Upper lobe of right lung (tissue), 1 donor: ENCODE measurements at regions not wholly inside any gene's neighbourhood (a gene's known extent, or its start where the extent isn't known, plus 50 kb on each side); places are given as distances from the start of the nearest gene placed in this dataset.
"Not testable (repeated sequence)": the region's sequence is repeated elsewhere in the genome, so short reads cannot be mapped to it uniquely, and the experiment has no call there.

Experiments used
- ATAC-seq: fragments of 200-7000 bp; cut with Tn5 transposase; one replicate; pipeline ENCODE4 v1.9.1; 2020; ENCODE audit warnings: mild to moderate bottlenecking, moderate library complexity
- DNase-seq: peaks from one replicate; pipeline ENCODE4 v3.0.0-alpha.2; 2020
- H3K27ac ChIP-seq: fragments of 200-600 bp; one replicate; pipeline ENCODE4 v1.8.0; 2022
- H3K27me3 ChIP-seq: fragments of 200-600 bp; one replicate; pipeline ENCODE4 v1.8.0; 2022; ENCODE audit warnings: mild to moderate bottlenecking
- H3K36me3 ChIP-seq: fragments of 200-600 bp; one replicate; pipeline ENCODE4 v1.8.0; 2022
- H3K4me1 ChIP-seq: fragments of 200-600 bp; one replicate; pipeline ENCODE4 v1.8.0; 2022
- H3K4me3 ChIP-seq: fragments of 200-600 bp; one replicate; pipeline ENCODE4 v1.8.0; 2022; ENCODE audit warnings: mild to moderate bottlenecking
- H3K9me3 ChIP-seq: fragments of 200-600 bp; one replicate; pipeline ENCODE4 v1.8.0; 2022
- intact Hi-C: fragments of 100-400 bp; cut with DNase I; formaldehyde crosslinking; loops from one replicate; pipeline ENCODE4 v1.11.0; 2022
- TF ChIP-seq, protein P1 (sequence below): fragments of 200-600 bp; IDR thresholded peaks from one replicate; pipeline ENCODE4 v1.8.0; 2022; ENCODE audit warnings: antibody characterized with exemption
- donor health status: DM: no; HTN: yes; CAD: no; lungs with severe emphysema.

DNA sequence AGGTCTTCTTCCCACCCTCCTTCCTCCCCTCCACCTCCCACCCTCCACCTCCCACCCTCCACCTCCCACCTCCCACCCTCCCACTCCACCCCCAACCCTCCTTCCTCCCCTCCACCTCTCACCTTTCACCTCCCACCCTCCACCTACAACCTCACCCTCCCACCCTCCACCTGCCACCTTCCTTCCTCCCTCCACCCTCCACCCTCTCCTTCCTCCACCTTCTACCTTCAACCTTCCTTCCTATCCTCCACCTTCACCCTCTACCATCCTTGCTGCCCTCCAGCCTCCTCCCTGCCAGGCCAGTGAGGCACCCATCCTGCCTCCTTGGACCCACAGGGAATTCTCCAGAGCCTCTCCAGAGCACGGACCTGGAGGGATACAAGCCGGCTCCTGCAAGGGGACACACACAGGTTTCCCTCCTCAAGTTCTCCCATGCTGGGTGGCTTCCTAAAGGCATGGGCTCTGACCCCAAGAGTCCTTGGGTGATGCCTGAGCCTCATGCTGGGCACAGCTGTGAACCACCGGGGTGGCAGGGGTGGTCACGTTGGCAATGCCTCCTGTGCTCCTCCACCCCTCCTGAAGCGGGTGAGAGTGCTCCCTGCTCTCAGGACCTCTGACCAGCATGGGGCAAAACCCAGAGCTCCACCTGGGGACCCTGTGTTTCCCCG lies 293.0 kb downstream of the NDUFA10 start:
- intact Hi-C loops, result no loop called here
- TF ChIP-seq, protein P1, sequence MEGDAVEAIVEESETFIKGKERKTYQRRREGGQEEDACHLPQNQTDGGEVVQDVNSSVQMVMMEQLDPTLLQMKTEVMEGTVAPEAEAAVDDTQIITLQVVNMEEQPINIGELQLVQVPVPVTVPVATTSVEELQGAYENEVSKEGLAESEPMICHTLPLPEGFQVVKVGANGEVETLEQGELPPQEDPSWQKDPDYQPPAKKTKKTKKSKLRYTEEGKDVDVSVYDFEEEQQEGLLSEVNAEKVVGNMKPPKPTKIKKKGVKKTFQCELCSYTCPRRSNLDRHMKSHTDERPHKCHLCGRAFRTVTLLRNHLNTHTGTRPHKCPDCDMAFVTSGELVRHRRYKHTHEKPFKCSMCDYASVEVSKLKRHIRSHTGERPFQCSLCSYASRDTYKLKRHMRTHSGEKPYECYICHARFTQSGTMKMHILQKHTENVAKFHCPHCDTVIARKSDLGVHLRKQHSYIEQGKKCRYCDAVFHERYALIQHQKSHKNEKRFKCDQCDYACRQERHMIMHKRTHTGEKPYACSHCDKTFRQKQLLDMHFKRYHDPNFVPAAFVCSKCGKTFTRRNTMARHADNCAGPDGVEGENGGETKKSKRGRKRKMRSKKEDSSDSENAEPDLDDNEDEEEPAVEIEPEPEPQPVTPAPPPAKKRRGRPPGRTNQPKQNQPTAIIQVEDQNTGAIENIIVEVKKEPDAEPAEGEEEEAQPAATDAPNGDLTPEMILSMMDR, result no peak

DNA sequence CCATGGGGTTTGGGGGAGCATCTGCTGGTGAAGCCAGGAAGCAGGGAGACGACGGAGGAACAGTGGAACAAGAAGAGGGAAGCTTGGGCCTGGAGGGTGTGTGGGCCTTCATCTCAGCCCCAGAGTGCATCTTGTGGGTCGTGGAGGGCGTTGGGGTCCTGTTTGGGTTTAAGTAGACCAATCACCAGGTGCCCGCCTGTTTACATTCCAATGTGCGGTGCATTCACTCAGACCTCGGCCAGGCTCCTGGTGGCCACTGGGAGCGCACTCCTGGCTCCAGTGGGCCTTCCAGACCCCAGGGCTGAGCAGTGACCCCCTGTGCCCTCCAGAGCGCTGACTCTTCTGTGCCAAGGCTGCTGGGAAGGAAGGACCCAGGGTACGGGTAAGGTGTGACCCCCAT lies 293.7 kb downstream of the NDUFA10 start:
- no peaks in the 10 kb centered on the region for H3K36me3 ChIP-seq
- DNase-seq (peak; percentile 42), ATAC-seq (no peak)
- no peaks in the 10 kb centered on the region for H3K9me3 ChIP-seq
- H3K27ac ChIP-seq, result no peak overlapping the region
- TF ChIP-seq, protein P1, result no peak
- no peaks in the 10 kb centered on the region for H3K27me3 ChIP-seq
- H3K4me3 ChIP-seq, result no peak overlapping the region
- no peaks in the 10 kb centered on the region for H3K4me1 ChIP-seq
- intact Hi-C loops, result no loop called here

More for the DNA sequence above, 293.0 kb downstream of the NDUFA10 start:
- Histone ChIP-seq H3K27ac (no peak overlapping the region), H3K4me3 (no peak overlapping the region), H3K36me3 (no peaks in the 10 kb centered on the region), H3K4me1 (no peaks in the 10 kb centered on the region), H3K27me3 (no peaks in the 10 kb centered on the region), H3K9me3 (no peaks in the 10 kb centered on the region)
- DNase-seq (peak; percentile 51), ATAC-seq (no peak)

GRCh38 chr2:239730897-239731296 lies 294.2 kb downstream of the NDUFA10 start:
- TF ChIP-seq, protein P1, result no peak
- H3K4me1 ChIP-seq, result no peaks in the 10 kb centered on the region
- H3K27me3 ChIP-seq, result no peaks in the 10 kb centered on the region
- no peaks in the 10 kb centered on the region for H3K9me3 ChIP-seq
- no peaks in the 10 kb centered on the region for H3K36me3 ChIP-seq
- intact Hi-C loops, result no loop called here
- no peak overlapping the region for H3K4me3 ChIP-seq
- ATAC-seq (no peak), DNase-seq (peak; percentile 23)
- H3K27ac ChIP-seq, result no peak overlapping the region

DNA sequence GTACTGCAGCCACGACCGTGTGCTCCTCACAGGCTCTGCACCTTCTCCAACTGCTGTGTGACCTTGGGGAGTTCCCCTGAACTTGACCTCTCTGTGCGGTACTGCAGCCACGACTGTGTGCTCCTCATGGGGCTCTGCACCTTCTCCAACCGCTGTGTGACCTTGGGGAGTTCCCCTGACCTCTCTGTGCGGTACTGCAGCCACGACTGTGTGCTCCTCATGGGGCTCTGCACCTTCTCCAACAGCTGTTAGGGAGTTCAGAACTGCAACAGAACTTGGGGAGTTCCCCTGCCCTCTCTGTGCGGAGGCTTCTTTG lies 294.6 kb downstream of the NDUFA10 start:
- H3K36me3 ChIP-seq, ATAC-seq, H3K4me3 ChIP-seq, H3K27ac ChIP-seq, H3K27me3 ChIP-seq, intact Hi-C loops, H3K9me3 ChIP-seq, H3K4me1 ChIP-seq: not testable (repeated sequence)
- DNase-seq, result peak; percentile 39

- intact Hi-C loops, result no loop called here
- no peaks in the 10 kb centered on the region for H3K27me3 ChIP-seq
- no peak overlapping the region for H3K27ac ChIP-seq
- H3K4me3 ChIP-seq, result no peak overlapping the region
- H3K36me3 ChIP-seq, result no peaks in the 10 kb centered on the region
- ATAC-seq (no peak), DNase-seq (peak; percentile 55)
- no peaks in the 10 kb centered on the region for H3K9me3 ChIP-seq
- TF ChIP-seq, protein P1, result no peak
- H3K4me1 ChIP-seq, result no peaks in the 10 kb centered on the region
Observed at GRCh38 chr2:239729681-239730566, 295.2 kb downstream of the NDUFA10 start.

- no peaks in the 10 kb centered on the region for H3K4me1 ChIP-seq
- no peaks in the 10 kb centered on the region for H3K27me3 ChIP-seq
- no peak overlapping the region for H3K27ac ChIP-seq
- DNase-seq (peak; percentile 58), ATAC-seq (no peak)
- TF ChIP-seq, protein P1, result no peak
- intact Hi-C loops, result no loop called here
- H3K9me3 ChIP-seq, result no peaks in the 10 kb centered on the region
- no peaks in the 10 kb centered on the region for H3K36me3 ChIP-seq
- no peak overlapping the region for H3K4me3 ChIP-seq
Observed at GRCh38 chr2:239729151-239729550, 296.0 kb downstream of the NDUFA10 start.
